WI38 (cell line): ENCODE measurements at regions not wholly inside any gene's neighbourhood (a gene's known extent, or its start where the extent isn't known, plus 50 kb on each side); places are given as distances from the start of the nearest gene placed in this dataset.

Source experiments
- H3K4me3 ChIP-seq: 2 replicates; pipeline ENCODE4 v1.5.1; 2011; ENCODE audit warnings: low read depth, mild to moderate bottlenecking, control low read depth, low read length
- TF ChIP-seq, protein P1 (sequence below): IDR thresholded peaks from 2 replicates; pipeline ENCODE4 v1.5.1; 2012; ENCODE audit warnings: low read depth, mild to moderate bottlenecking, control low read depth, low read length

DNA sequence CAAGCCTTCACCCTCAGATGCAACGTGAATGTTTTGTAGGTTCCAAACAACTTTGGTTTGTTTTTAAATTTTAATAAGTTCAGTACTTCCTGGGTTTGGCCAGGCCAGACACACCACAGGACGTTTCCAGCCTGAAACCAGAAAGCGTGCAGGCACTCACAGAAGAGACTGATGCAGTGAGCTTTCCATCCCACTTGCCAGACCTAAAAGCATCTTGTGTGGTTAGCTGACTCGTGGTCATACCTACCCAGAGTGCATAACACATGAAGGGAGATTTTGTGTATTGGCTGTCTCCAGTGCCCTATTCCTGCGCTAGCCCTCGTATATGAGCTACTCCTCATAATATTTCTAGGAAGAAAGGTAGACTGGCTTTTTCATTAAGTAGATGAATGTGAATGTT, 297.3 kb upstream of the FAR2 start:
- TF ChIP-seq, protein P1, sequence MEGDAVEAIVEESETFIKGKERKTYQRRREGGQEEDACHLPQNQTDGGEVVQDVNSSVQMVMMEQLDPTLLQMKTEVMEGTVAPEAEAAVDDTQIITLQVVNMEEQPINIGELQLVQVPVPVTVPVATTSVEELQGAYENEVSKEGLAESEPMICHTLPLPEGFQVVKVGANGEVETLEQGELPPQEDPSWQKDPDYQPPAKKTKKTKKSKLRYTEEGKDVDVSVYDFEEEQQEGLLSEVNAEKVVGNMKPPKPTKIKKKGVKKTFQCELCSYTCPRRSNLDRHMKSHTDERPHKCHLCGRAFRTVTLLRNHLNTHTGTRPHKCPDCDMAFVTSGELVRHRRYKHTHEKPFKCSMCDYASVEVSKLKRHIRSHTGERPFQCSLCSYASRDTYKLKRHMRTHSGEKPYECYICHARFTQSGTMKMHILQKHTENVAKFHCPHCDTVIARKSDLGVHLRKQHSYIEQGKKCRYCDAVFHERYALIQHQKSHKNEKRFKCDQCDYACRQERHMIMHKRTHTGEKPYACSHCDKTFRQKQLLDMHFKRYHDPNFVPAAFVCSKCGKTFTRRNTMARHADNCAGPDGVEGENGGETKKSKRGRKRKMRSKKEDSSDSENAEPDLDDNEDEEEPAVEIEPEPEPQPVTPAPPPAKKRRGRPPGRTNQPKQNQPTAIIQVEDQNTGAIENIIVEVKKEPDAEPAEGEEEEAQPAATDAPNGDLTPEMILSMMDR: no peak
- no peak overlapping the region for H3K4me3 ChIP-seq

DNA sequence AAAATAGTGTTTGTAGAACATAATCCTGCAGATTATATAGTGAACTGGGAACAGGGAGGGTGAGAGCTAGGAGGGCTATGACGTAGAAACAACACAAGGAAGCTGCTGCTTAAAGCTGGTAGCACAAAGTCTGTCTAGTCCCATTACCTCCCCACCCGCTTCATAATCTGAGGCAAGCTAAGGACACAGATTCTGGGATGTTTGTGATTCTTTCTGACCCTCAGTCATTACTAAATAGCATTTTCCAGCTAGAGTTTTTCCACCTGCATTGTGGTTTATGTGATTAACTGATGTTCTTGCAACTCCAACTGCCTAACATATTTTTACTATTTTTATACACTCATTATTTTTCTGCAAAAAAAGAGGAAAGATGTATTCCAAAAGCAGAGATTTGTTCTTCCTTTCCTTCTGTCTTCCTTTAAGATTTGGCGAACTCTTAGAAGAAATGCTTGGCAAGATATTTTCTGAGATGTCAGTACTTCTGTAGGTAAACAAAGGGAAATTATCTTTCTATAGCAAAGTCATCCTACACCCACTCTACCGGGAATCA, 293.2 kb upstream of the FAR2 start:
- TF ChIP-seq, protein P1: no peak
- no peak overlapping the region for H3K4me3 ChIP-seq

DNA sequence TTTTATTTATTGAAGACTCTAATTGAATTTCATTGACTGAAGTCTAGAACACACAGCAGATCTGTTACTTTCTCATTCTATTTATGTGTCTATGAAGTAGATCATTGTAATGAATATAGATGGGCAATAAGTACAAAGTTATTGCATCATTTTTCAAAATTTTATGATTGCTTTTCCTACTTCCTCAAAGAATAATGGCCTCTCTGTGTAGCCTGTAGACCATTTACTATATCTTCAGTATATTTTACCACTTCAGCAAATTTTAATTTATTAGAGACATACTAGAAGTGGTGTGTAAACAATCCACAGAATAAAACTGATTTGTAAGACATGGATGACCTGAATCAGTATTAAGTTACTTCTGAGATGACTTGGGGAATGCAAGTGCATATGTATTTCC, 291.7 kb upstream of the FAR2 start:
- TF ChIP-seq, protein P1: no peak
- H3K4me3 ChIP-seq: no peak overlapping the region

DNA sequence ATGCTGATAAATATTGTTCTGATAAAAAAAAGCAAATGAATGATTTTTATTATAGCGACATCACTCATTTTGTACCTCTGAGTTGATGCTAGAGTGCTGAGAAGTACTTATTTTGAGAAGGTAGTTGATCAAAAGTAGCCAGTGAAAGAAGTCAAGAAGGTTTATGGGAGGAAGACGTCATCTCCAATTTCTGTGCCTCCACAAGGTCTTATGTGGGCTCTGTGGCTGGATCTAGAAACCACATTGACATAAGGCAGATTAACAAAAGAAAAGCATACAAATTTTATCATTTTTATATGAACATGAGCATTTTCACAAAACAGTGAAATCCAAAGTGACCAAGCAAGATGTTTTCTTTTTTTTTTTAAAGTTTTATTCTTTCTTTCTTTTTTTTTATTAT, 289.5 kb upstream of the FAR2 start:
- no peak overlapping the region for H3K4me3 ChIP-seq
- TF ChIP-seq, protein P1: no peak

DNA sequence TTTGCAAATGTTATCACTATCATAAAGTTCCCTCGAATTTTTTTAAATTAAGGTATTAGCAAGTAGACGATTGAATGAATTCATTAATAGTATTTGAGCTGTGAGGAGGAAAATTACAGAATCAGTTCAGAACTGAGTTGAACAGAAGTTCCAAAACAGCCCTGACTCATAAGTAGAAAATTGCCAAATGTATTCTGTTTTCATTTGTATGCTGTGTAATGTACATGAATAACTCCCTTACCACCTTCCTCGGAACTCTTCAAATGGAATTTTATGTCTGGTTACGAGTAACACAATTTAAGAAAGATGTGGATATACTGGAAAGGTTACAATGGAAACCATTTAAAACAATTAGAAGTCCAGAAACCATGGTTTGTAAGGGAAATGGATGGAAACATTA, 283.3 kb upstream of the FAR2 start:
- TF ChIP-seq, protein P1: no peak
- H3K4me3 ChIP-seq: no peak overlapping the region

DNA sequence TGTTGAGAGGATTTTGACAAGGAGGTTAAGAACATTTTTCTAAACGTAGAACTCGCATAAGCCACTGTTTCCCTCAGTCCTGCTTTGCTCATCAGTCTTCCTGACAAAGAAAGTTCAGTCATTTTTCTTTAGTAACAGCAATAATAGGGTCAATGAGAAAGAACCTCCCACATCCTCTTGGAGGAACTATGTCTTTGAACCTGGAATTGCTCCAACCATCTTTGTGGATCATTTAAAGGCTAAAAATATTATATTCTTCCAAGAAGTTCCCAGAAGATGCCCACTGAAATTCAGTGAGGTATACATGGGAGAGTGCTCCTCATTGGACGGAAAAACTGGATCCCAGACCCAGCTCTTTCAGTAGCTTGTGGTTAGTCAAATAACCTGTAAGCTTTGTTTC, 282.8 kb upstream of the FAR2 start:
- TF ChIP-seq, protein P1: no peak
- no peak overlapping the region for H3K4me3 ChIP-seq

DNA sequence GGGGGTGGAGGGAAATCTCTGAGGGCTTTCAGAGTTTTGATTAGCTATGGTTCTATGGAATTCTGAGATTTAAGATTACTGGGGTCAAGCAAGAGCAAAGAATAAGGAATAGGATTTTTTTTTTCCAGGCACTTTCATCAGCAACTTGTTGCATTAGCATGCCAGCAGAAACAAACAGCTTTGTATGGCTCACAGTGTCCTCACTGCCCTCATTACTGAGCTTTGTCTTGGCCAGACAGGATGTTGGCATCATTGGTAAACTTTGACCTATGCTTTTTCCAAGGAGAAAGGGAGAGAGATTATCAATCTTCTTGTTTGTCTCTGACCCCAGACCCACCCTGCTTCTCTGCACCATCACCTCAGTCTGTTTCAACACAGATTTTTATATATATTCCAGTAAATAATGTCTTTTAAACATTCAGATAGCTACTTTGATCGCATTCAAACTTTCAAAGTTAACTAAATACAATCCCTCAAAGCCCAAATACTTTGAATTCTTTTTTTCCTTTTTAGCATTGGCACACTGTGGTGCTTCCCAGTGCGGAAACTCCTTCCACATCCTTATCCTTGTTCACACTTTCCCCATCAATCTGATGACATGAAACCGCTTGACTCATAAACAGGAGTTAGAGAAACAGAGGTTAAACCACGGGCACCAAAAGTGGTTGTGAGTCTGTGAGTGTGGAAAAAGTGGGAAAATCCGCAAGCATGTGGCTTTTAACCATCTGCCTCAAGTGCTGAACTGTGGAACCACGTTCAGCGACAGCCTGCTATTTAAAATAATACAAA, 282.2 kb upstream of the FAR2 start:
- TF ChIP-seq, protein P1: no peak
- no peak overlapping the region for H3K4me3 ChIP-seq
